Endodermal cell (in vitro differentiated cells): ENCODE measurements at regions not wholly inside any gene's neighbourhood (a gene's known extent, or its start where the extent isn't known, plus 50 kb on each side); places are given as distances from the start of the nearest gene placed in this dataset.

Source experiments
- DNase-seq: peaks from one replicate; pipeline ENCODE4 v3.0.0-alpha.2; 2017
- H3K27ac ChIP-seq: 2 replicates; pipeline ENCODE4 v1.5.1; 2013; ENCODE audit warnings: mild to moderate bottlenecking, low read depth, low read length, moderate library complexity
- H3K27me3 ChIP-seq: 2 replicates; pipeline ENCODE4 v1.6.1; 2013; ENCODE audit warnings: mild to moderate bottlenecking, low read length, moderate library complexity; ENCODE audit not compliant: insufficient read depth, control insufficient read depth, poor library complexity, severe bottlenecking
- H3K36me3 ChIP-seq: 2 replicates; pipeline ENCODE4 v1.7.0; 2013; ENCODE audit warnings: mild to moderate bottlenecking, low read length, moderate library complexity; ENCODE audit not compliant: control insufficient read depth, insufficient read depth
- H3K4me1 ChIP-seq: one replicate; pipeline ENCODE4 v1.7.0; 2013; ENCODE audit warnings: low read length; ENCODE audit not compliant: control insufficient read depth, insufficient read depth
- H3K4me3 ChIP-seq: 2 replicates; pipeline ENCODE4 v1.5.1; 2013; ENCODE audit warnings: mild to moderate bottlenecking, low read length, moderate library complexity
- H3K9ac ChIP-seq: 2 replicates; pipeline ENCODE4 v1.6.1; 2013; ENCODE audit warnings: mild to moderate bottlenecking, low read length, moderate library complexity; ENCODE audit not compliant: poor library complexity, severe bottlenecking; ENCODE audit errors: extremely low read depth
- H3K9me3 ChIP-seq: 2 replicates; pipeline ENCODE4 v1.6.1; 2013; ENCODE audit warnings: mild to moderate bottlenecking, low read length, moderate library complexity; ENCODE audit not compliant: control insufficient read depth
- H3K27ac Mint-ChIP-seq: 2 replicates; pipeline ENCODE4 v1.8.0; 2020; ENCODE audit warnings: mixed read lengths
- H3K27me3 Mint-ChIP-seq: 2 replicates; pipeline ENCODE4 v1.8.0; 2021; ENCODE audit warnings: mild to moderate bottlenecking, mixed read lengths; ENCODE audit not compliant: insufficient read depth
- H3K36me3 Mint-ChIP-seq: 2 replicates; pipeline ENCODE4 v1.8.0; 2020; ENCODE audit warnings: low read depth, mixed read lengths
- H3K4me1 Mint-ChIP-seq: 2 replicates; pipeline ENCODE4 v1.8.0; 2020; ENCODE audit warnings: mixed read lengths
- H3K4me3 Mint-ChIP-seq: 2 replicates; pipeline ENCODE4 v1.8.0; 2020; ENCODE audit warnings: mild to moderate bottlenecking, moderate library complexity, mixed read lengths
- H3K9me3 Mint-ChIP-seq: 2 replicates; pipeline ENCODE4 v1.8.0; 2020; ENCODE audit warnings: mild to moderate bottlenecking, mixed read lengths
- CTCF ChIP-seq: fragments of 200-600 bp; sonication (generic); conservative IDR thresholded peaks from 2 replicates; pipeline ENCODE4 v1.5.0; 2021; ENCODE audit warnings: antibody characterized with exemption, mild to moderate bottlenecking
- WGBS, 2 experiments: methylation state at CpG; one replicate each; pipeline versions ENCODE4 v1.1.5 to v1.1.7; 2013; ENCODE audit warnings: missing lambda C conversion rate in 2 of 2, mixed read lengths in 1 of 2; ENCODE audit not compliant: insufficient coverage in 1 of 2, insufficient read length in 1 of 2; 5-methylcytosine and 5-hydroxymethylcytosine counted together

- H3K9me3 ChIP-seq = no peaks in the 10 kb centered on the region
- Mint-ChIP-seq H3K27ac (no peak overlapping the region), H3K4me1 (peaks cover 13% of the 10 kb centered on the region), H3K27me3 (peaks cover 10% of the 10 kb centered on the region), H3K36me3 (no peaks in the 10 kb centered on the region), H3K9me3 (peaks cover 4% of the 10 kb centered on the region), H3K4me3 (no peak overlapping the region)
- H3K27ac ChIP-seq = no peak overlapping the region
- no peaks in the 10 kb centered on the region for H3K4me1 ChIP-seq
- H3K27me3 ChIP-seq = peaks cover 6% of the 10 kb centered on the region
- DNase-seq = no peak
- no peak overlapping the region for H3K4me3 ChIP-seq
- H3K36me3 ChIP-seq = no peaks in the 10 kb centered on the region
- no peak for TF ChIP-seq CTCF
- H3K9ac ChIP-seq = no peak overlapping the region
Observed at GRCh38 chr1:228857611-228858010, 122.3 kb downstream of the RHOU start.

GRCh38 chr1:228860911-228861831 is 125.9 kb downstream of the RHOU start:
- H3K4me1 ChIP-seq = no peaks in the 10 kb centered on the region
- H3K9ac ChIP-seq = no peak overlapping the region
- no peak overlapping the region for H3K4me3 Mint-ChIP-seq
- H3K36me3 ChIP-seq = no peaks in the 10 kb centered on the region
- no peaks in the 10 kb centered on the region for H3K9me3 ChIP-seq
- H3K36me3 Mint-ChIP-seq = no peaks in the 10 kb centered on the region
- no peaks in the 10 kb centered on the region for H3K9me3 Mint-ChIP-seq
- no peak for DNase-seq
- peaks cover 6% of the 10 kb centered on the region for H3K27me3 ChIP-seq
- no peak overlapping the region for H3K27ac Mint-ChIP-seq
- H3K27ac ChIP-seq = no peak overlapping the region
- H3K4me1 Mint-ChIP-seq = peaks cover 25% of the 10 kb centered on the region
- no peak for TF ChIP-seq CTCF
- peaks cover 10% of the 10 kb centered on the region for H3K27me3 Mint-ChIP-seq
- H3K4me3 ChIP-seq = no peak overlapping the region
- WGBS, 2 experiments = 88 to 90% methylated on average over 8 to 16 of the region's 16 CpGs

- H3K4me1 Mint-ChIP-seq = peaks cover 31% of the 10 kb centered on the region
- no peak overlapping the region for H3K27ac Mint-ChIP-seq
- peaks cover 10% of the 10 kb centered on the region for H3K27me3 Mint-ChIP-seq
- TF ChIP-seq CTCF = no peak
- WGBS, 2 experiments = 77 to 86% methylated on average over 2 to 3 of the region's 3 CpGs
- H3K9me3 Mint-ChIP-seq = no peaks in the 10 kb centered on the region
- H3K4me3 Mint-ChIP-seq = no peak overlapping the region
- H3K9ac ChIP-seq = no peak overlapping the region
- DNase-seq = no peak
- H3K27me3 ChIP-seq = peaks cover 6% of the 10 kb centered on the region
- no peaks in the 10 kb centered on the region for H3K36me3 ChIP-seq
- H3K27ac ChIP-seq = no peak overlapping the region
- no peaks in the 10 kb centered on the region for H3K36me3 Mint-ChIP-seq
- H3K4me1 ChIP-seq = no peaks in the 10 kb centered on the region
- H3K9me3 ChIP-seq = no peaks in the 10 kb centered on the region
- H3K4me3 ChIP-seq = no peak overlapping the region
Observed at GRCh38 chr1:228861832-228862180, 126.5 kb downstream of the RHOU start.
